Vagina (tissue), 2 donors: ENCODE measurements at regions not wholly inside any gene's neighbourhood (a gene's known extent, or its start where the extent isn't known, plus 50 kb on each side); places are given as distances from the start of the nearest gene placed in this dataset.

Experiments
- DNase-seq, 2 donors: peaks; one replicate each; pipeline ENCODE4 v3.0.0-alpha.2; 2017; ENCODE audit errors: extremely low spot score in 2 of 2
- H3K27ac ChIP-seq: fragments of 200-600 bp; sonication (generic); one replicate; pipeline ENCODE4 v1.5.1; 2019
- H3K27me3 ChIP-seq: fragments of 200-600 bp; sonication (generic); one replicate; pipeline ENCODE4 v1.5.1; 2019
- H3K36me3 ChIP-seq, 2 donors: fragments of 200-600 bp; sonication (generic); one replicate each; pipeline ENCODE4 v1.5.1; 2017 to 2019
- H3K4me1 ChIP-seq: fragments of 200-600 bp; sonication (generic); one replicate; pipeline ENCODE4 v1.5.1; 2019
- H3K4me3 ChIP-seq, 2 donors: fragments of 200-600 bp; sonication (generic); 1 replicate in 1 of 2; 2 replicates in 1 of 2; pipeline ENCODE4 v1.5.1; 2016 to 2019
- H3K9me3 ChIP-seq: fragments of 200-600 bp; sonication (generic); one replicate; pipeline ENCODE4 v1.5.1; 2019
- POLR2A ChIP-seq, 2 donors: fragments of 450-650 bp; IDR thresholded peaks; one replicate each; pipeline ENCODE4 v1.6.1; 2017; ENCODE audit warnings: antibody characterized with exemption in 2 of 2, mild to moderate bottlenecking in 2 of 2, moderate library complexity in 2 of 2
- POLR2AphosphoS5 ChIP-seq, 2 donors: sonication (generic); formaldehyde crosslinking; IDR thresholded peaks; one replicate each; pipeline ENCODE4 v1.9.0; 2017; ENCODE audit warnings: antibody characterized with exemption in 2 of 2, mild to moderate bottlenecking in 2 of 2, low read depth in 1 of 2; ENCODE audit not compliant: insufficient read depth in 1 of 2
- intact Hi-C: fragments of 100-400 bp; cut with DNase I; formaldehyde crosslinking; loops from one replicate; pipeline ENCODE4 v1.15.1; 2023
- TF ChIP-seq, protein P1 (sequence below), 3 experiments: fragments of 450-650 bp in 2 of 3; fragments of 200-600 bp in 1 of 3; sonication (generic) in 1 of 3; IDR thresholded peaks; one replicate each; pipeline ENCODE4 v1.5.1; 2017 to 2019; ENCODE audit warnings: antibody characterized with exemption in 3 of 3, mild to moderate bottlenecking in 2 of 3, moderate library complexity in 2 of 3

- H3K4me3 ChIP-seq = no peak overlapping the region
- H3K27ac ChIP-seq = no peak overlapping the region
- no peaks in the 10 kb centered on the region for H3K36me3 ChIP-seq
- no peak for DNase-seq
- TF ChIP-seq POLR2AphosphoS5 (IDR thresholded peaks at IDR 0.05; ENCODE audit: insufficient read depth in 1 of 2, low read depth in 1 of 2) = no peak
- TF ChIP-seq, protein P1, sequence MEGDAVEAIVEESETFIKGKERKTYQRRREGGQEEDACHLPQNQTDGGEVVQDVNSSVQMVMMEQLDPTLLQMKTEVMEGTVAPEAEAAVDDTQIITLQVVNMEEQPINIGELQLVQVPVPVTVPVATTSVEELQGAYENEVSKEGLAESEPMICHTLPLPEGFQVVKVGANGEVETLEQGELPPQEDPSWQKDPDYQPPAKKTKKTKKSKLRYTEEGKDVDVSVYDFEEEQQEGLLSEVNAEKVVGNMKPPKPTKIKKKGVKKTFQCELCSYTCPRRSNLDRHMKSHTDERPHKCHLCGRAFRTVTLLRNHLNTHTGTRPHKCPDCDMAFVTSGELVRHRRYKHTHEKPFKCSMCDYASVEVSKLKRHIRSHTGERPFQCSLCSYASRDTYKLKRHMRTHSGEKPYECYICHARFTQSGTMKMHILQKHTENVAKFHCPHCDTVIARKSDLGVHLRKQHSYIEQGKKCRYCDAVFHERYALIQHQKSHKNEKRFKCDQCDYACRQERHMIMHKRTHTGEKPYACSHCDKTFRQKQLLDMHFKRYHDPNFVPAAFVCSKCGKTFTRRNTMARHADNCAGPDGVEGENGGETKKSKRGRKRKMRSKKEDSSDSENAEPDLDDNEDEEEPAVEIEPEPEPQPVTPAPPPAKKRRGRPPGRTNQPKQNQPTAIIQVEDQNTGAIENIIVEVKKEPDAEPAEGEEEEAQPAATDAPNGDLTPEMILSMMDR (IDR thresholded peaks at IDR 0.05) = no peak
- TF ChIP-seq POLR2A (IDR thresholded peaks at IDR 0.05) = no peak
- H3K4me1 ChIP-seq = no peaks in the 10 kb centered on the region
- H3K9me3 ChIP-seq = no peaks in the 10 kb centered on the region
- intact Hi-C loops = no loop called here
- H3K27me3 ChIP-seq = no peaks in the 10 kb centered on the region
Measured at GRCh38 chr3:89606151-89606550, 498.7 kb downstream of the EPHA3 start.

- H3K27me3 ChIP-seq = no peaks in the 10 kb centered on the region
- no peak for DNase-seq
- no peaks in the 10 kb centered on the region for H3K9me3 ChIP-seq
- H3K4me1 ChIP-seq = no peaks in the 10 kb centered on the region
- no peak overlapping the region for H3K27ac ChIP-seq
- no peaks in the 10 kb centered on the region for H3K36me3 ChIP-seq
- intact Hi-C loops = no loop called here
- TF ChIP-seq, protein P1 (IDR thresholded peaks at IDR 0.05) = no peak
- TF ChIP-seq POLR2AphosphoS5 (IDR thresholded peaks at IDR 0.05; ENCODE audit: insufficient read depth in 1 of 2, low read depth in 1 of 2) (no peak), POLR2A (IDR thresholded peaks at IDR 0.05) (no peak)
- no peak overlapping the region for H3K4me3 ChIP-seq
Measured at GRCh38 chr3:89612027-89612426, 504.6 kb downstream of the EPHA3 start.

- Histone ChIP-seq H3K9me3 (no peaks in the 10 kb centered on the region), H3K4me1 (no peaks in the 10 kb centered on the region), H3K27ac (no peak overlapping the region), H3K36me3 (no peaks in the 10 kb centered on the region), H3K27me3 (no peaks in the 10 kb centered on the region), H3K4me3 (no peak overlapping the region)
- intact Hi-C loops = no loop called here
- TF ChIP-seq POLR2A (IDR thresholded peaks at IDR 0.05) (no peak), POLR2AphosphoS5 (IDR thresholded peaks at IDR 0.05; ENCODE audit: insufficient read depth in 1 of 2, low read depth in 1 of 2) (no peak)
- TF ChIP-seq, protein P1 (IDR thresholded peaks at IDR 0.05) = no peak
- DNase-seq = no peak
Measured at GRCh38 chr3:89613241-89613640, 505.8 kb downstream of the EPHA3 start.

DNA sequence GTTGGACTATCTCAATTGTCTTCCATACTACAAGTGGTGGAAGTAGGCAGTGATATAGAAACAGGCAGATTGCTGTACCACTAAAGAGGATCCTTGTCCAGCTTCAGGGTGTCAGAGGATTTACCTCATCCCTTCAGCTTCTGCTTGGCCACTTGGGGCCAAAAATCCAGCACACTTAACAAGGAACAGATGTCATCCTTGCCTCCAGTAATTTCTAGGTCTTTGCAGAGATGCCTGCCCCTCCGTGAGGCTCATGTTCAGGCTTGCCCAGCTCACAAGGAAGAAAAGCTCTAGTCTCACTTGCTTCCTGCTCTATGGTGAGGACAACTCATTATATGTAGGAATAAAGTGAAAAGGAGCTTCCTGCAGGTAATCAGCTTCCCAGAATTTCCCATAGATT is 510.3 kb downstream of the EPHA3 start:
- no peak overlapping the region for H3K27ac ChIP-seq
- no peaks in the 10 kb centered on the region for H3K36me3 ChIP-seq
- no peaks in the 10 kb centered on the region for H3K27me3 ChIP-seq
- intact Hi-C loops = no loop called here
- TF ChIP-seq, protein P1 (IDR thresholded peaks at IDR 0.05) = no peak
- no peak for TF ChIP-seq POLR2A (IDR thresholded peaks at IDR 0.05)
- no peak for TF ChIP-seq POLR2AphosphoS5 (IDR thresholded peaks at IDR 0.05; ENCODE audit: insufficient read depth in 1 of 2, low read depth in 1 of 2)
- no peaks in the 10 kb centered on the region for H3K4me1 ChIP-seq
- no peaks in the 10 kb centered on the region for H3K9me3 ChIP-seq
- no peak overlapping the region for H3K4me3 ChIP-seq
- no peak for DNase-seq

DNA sequence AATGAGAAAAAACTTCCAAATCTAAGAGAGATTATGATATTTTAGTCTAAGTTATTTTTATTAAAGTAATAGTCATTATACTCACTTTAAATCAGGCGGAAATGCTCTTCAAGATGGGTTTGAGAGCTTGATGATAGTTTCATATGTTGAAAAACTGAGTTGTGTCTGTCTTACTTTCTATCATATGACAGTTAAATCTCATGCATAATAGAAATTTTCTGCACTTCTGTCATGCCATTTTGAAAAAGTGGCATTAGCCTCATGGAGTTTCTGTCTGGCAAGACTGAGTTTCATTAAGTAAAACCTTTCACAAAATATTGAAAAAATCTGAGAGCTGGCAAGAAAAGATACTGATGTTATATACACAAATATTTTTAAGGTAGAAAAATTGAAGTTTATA is 511.8 kb downstream of the EPHA3 start:
- H3K36me3 ChIP-seq = no peaks in the 10 kb centered on the region
- DNase-seq = no peak
- H3K9me3 ChIP-seq = no peaks in the 10 kb centered on the region
- intact Hi-C loops = no loop called here
- TF ChIP-seq, protein P1 (IDR thresholded peaks at IDR 0.05) = no peak
- TF ChIP-seq POLR2A (IDR thresholded peaks at IDR 0.05) (no peak), POLR2AphosphoS5 (IDR thresholded peaks at IDR 0.05; ENCODE audit: insufficient read depth in 1 of 2, low read depth in 1 of 2) (no peak)
- H3K4me3 ChIP-seq = no peak overlapping the region
- no peaks in the 10 kb centered on the region for H3K27me3 ChIP-seq
- no peaks in the 10 kb centered on the region for H3K4me1 ChIP-seq
- H3K27ac ChIP-seq = no peak overlapping the region
